ENCODE measurements at regions not wholly inside any gene's neighbourhood (a gene's known extent, or its start where the extent isn't known, plus 50 kb on each side); places are given as distances from the start of the nearest gene placed in this dataset.

DNA sequence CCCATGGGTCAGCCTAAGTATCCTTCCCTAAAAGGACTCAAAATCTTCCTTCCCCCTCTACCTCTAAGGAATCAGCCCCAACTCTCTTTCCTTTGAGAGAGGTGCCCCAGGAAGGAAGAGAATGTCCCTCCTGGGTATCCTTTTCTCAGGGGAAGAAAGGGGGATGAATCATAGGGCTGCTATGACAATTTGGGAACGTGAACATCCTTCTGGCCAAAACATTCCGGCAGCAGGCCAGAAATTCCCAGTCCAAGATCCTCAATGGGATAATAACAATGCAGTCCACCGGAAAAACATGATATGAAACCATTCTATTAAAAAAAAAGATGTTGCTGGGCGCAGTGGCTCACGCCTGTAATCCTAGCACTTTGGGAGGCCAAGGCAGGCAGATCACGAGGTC lies 50.8 kb upstream of the CACNA2D3 start:
- no peaks in the 10 kb centered on the region for H3K4me1 ChIP-seq (ENCODE audit: insufficient read depth, low read length)
- POLR2A ChIA-PET: no interaction called here
- Mint-ChIP-seq H3K4me3 (no peak overlapping the region), H3K9me3 (peaks cover 5% of the 10 kb centered on the region), H3K27ac (no peak overlapping the region), H3K4me1 (ENCODE audit: low read depth) (no peaks in the 10 kb centered on the region), H3K36me3 (ENCODE audit: low read depth) (no peaks in the 10 kb centered on the region), H3K27me3 (peaks cover 10% of the 10 kb centered on the region)
- ATAC-seq (ENCODE audit: poor library complexity) (no peak), DNase-seq (no peak)
- intact Hi-C loops (cut with DNase I, micrococcal nuclease): no loop called here
- no peak overlapping the region for H3K27ac ChIP-seq (ENCODE audit: low read depth in 1 of 2, low read length in 2 of 2)
- H3K9me3 ChIP-seq (ENCODE audit: control insufficient read depth in 1 of 2, insufficient read depth in 1 of 2, low read length in 2 of 2): peaks cover 18 to 19% of the 10 kb centered on the region in 2 experiments
- H3K27me3 ChIP-seq (ENCODE audit: control insufficient read depth in 1 of 2, insufficient read depth in 2 of 2, low read length in 2 of 2): peaks cover 0 to 3% of the 10 kb centered on the region in 2 experiments
- CTCF ChIA-PET: no interaction called here
- no peak overlapping the region for H3K4me3 ChIP-seq (ENCODE audit: low read length)
- TF ChIP-seq, protein P1, sequence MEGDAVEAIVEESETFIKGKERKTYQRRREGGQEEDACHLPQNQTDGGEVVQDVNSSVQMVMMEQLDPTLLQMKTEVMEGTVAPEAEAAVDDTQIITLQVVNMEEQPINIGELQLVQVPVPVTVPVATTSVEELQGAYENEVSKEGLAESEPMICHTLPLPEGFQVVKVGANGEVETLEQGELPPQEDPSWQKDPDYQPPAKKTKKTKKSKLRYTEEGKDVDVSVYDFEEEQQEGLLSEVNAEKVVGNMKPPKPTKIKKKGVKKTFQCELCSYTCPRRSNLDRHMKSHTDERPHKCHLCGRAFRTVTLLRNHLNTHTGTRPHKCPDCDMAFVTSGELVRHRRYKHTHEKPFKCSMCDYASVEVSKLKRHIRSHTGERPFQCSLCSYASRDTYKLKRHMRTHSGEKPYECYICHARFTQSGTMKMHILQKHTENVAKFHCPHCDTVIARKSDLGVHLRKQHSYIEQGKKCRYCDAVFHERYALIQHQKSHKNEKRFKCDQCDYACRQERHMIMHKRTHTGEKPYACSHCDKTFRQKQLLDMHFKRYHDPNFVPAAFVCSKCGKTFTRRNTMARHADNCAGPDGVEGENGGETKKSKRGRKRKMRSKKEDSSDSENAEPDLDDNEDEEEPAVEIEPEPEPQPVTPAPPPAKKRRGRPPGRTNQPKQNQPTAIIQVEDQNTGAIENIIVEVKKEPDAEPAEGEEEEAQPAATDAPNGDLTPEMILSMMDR (IDR thresholded peaks at IDR 0.05): no peak
- H3K36me3 ChIP-seq (ENCODE audit: insufficient read depth, low read length): no peaks in the 10 kb centered on the region

DNA sequence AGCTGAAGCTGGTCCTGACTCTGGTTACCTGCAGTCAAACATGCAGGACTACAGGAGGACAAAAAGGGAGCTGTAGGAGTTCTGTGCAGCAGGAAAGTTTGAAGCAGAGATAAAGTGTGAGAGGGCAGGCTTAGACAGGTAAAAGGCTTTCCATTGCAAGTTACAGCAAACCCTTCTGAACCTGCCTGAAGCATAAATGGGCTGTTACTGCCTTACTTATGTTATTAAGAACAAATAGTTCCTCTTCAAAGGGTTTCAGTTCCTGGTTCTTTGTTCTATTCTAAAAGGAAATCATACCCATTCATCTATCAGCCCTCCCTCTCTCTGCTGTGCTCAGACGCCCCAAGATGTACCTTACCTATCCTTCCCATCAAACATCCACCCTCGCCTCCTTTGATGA lies 52.4 kb upstream of the CACNA2D3 start:
- no peaks in the 10 kb centered on the region for H3K36me3 ChIP-seq (ENCODE audit: insufficient read depth, low read length)
- TF ChIP-seq, protein P1 (IDR thresholded peaks at IDR 0.05): no peak
- H3K27ac ChIP-seq (ENCODE audit: low read depth in 1 of 2, low read length in 2 of 2): no peak overlapping the region
- DNase-seq: no peak
- Mint-ChIP-seq H3K4me1 (ENCODE audit: low read depth) (no peaks in the 10 kb centered on the region), H3K27ac (no peak overlapping the region), H3K4me3 (no peak overlapping the region), H3K27me3 (peaks cover 16% of the 10 kb centered on the region), H3K36me3 (ENCODE audit: low read depth) (no peaks in the 10 kb centered on the region), H3K9me3 (peaks cover 5% of the 10 kb centered on the region)
- H3K9me3 ChIP-seq (ENCODE audit: control insufficient read depth in 1 of 2, insufficient read depth in 1 of 2, low read length in 2 of 2): peaks cover 18 to 19% of the 10 kb centered on the region in 2 experiments
- POLR2A ChIA-PET: no interaction called here
- intact Hi-C loops (cut with DNase I, micrococcal nuclease): no loop called here
- no peak for ATAC-seq (ENCODE audit: poor library complexity)
- H3K4me3 ChIP-seq (ENCODE audit: low read length): no peak overlapping the region
- H3K4me1 ChIP-seq (ENCODE audit: insufficient read depth, low read length): no peaks in the 10 kb centered on the region
- H3K27me3 ChIP-seq (ENCODE audit: control insufficient read depth in 1 of 2, insufficient read depth in 2 of 2, low read length in 2 of 2): peaks cover 0 to 3% of the 10 kb centered on the region in 2 experiments
- CTCF ChIA-PET: no interaction called here

DNA sequence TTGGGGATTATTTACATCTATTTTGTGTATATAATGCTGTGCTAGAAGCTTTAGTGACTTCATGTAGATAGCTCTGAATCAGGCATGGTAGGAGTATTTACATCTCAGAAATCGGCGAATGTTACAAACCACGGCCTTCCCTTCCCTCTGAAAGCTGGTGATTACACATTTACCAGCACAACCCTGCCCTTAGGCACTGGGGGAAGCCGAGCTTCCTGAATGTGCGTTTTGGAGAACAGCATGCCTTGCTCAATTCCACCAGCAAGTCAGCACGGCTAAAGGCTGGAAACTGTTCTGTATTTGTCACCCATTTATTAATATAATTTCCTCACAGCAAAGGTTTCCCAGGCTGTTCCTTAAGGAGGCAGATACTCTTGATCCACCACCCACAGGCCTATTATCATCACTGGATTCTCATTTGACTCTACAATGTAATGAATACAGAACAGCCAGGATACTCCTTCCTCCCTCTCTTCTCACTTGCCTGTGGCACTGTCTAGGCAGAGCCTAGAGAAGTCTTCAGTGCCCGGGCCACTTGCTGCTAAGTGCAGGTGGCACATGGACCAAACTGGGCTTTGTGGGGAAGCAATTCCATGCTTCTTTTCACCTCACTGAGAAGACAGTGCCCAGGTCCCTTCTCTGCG lies 55.2 kb upstream of the CACNA2D3 start:
- Mint-ChIP-seq H3K36me3 (ENCODE audit: low read depth) (no peaks in the 10 kb centered on the region), H3K4me3 (no peak overlapping the region), H3K27me3 (peaks cover 25% of the 10 kb centered on the region), H3K27ac (no peak overlapping the region), H3K9me3 (peaks cover 5% of the 10 kb centered on the region), H3K4me1 (ENCODE audit: low read depth) (no peaks in the 10 kb centered on the region)
- H3K27ac ChIP-seq (ENCODE audit: low read depth in 1 of 2, low read length in 2 of 2): no peak overlapping the region
- peaks cover 0 to 3% of the 10 kb centered on the region in 2 experiments for H3K27me3 ChIP-seq (ENCODE audit: control insufficient read depth in 1 of 2, insufficient read depth in 2 of 2, low read length in 2 of 2)
- H3K9me3 ChIP-seq (ENCODE audit: control insufficient read depth in 1 of 2, insufficient read depth in 1 of 2, low read length in 2 of 2): peaks cover 18 to 19% of the 10 kb centered on the region in 2 experiments
- POLR2A ChIA-PET: no interaction called here
- no peak overlapping the region for H3K4me3 ChIP-seq (ENCODE audit: low read length)
- intact Hi-C loops (cut with DNase I, micrococcal nuclease): no loop called here
- DNase-seq (no peak), ATAC-seq (ENCODE audit: poor library complexity) (no peak)
- no peaks in the 10 kb centered on the region for H3K4me1 ChIP-seq (ENCODE audit: insufficient read depth, low read length)
- H3K36me3 ChIP-seq (ENCODE audit: insufficient read depth, low read length): no peaks in the 10 kb centered on the region
- CTCF ChIA-PET: no interaction called here
- TF ChIP-seq, protein P1 (IDR thresholded peaks at IDR 0.05): no peak

All from CD4-positive, alpha-beta T cell (primary cell).